ENCODE measurements at regions not wholly inside any gene's neighbourhood (a gene's known extent, or its start where the extent isn't known, plus 50 kb on each side); places are given as distances from the start of the nearest gene placed in this dataset.

GRCh38 chr16:80226499-80226898 is 314.3 kb upstream of the DYNLRB2 start:
- POLR2A ChIA-PET = no interaction called here
- in situ Hi-C loops (cut with HindIII; ENCODE audit: low pct_unique_long_range_greater_than_20kb, low sequenced_read_pairs) (no loop called here), intact Hi-C loops (cut with micrococcal nuclease; ENCODE audit: unreplicated experiment) (no loop called here)
- ATAC-seq (no peak), DNase-seq (ENCODE audit: low read depth, low spot score) (no peak)
- TF ChIP-seq POLR2AphosphoS5 (IDR thresholded peaks at IDR 0.05; ENCODE audit: low read depth, low read length) (no peak), TCF7L2 (IDR thresholded peaks at IDR 0.05; ENCODE audit: low read depth, low read length) (no peak), SIN3A (IDR thresholded peaks at IDR 0.05; ENCODE audit: borderline replicate concordance, insufficient read depth, low read depth, low read length) (no peak), REST (IDR thresholded peaks at IDR 0.05; ENCODE audit: insufficient read depth in 1 of 2, low read depth in 2 of 2, low read length in 1 of 2) (no peak)
- TF ChIP-seq, protein P1, sequence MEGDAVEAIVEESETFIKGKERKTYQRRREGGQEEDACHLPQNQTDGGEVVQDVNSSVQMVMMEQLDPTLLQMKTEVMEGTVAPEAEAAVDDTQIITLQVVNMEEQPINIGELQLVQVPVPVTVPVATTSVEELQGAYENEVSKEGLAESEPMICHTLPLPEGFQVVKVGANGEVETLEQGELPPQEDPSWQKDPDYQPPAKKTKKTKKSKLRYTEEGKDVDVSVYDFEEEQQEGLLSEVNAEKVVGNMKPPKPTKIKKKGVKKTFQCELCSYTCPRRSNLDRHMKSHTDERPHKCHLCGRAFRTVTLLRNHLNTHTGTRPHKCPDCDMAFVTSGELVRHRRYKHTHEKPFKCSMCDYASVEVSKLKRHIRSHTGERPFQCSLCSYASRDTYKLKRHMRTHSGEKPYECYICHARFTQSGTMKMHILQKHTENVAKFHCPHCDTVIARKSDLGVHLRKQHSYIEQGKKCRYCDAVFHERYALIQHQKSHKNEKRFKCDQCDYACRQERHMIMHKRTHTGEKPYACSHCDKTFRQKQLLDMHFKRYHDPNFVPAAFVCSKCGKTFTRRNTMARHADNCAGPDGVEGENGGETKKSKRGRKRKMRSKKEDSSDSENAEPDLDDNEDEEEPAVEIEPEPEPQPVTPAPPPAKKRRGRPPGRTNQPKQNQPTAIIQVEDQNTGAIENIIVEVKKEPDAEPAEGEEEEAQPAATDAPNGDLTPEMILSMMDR (IDR thresholded peaks at IDR 0.05) = no peak
- CTCF ChIA-PET = no interaction called here
- Histone ChIP-seq H3K9me3 (ENCODE audit: control insufficient read depth, insufficient read depth, low read depth, low read length) (no peaks in the 10 kb centered on the region), H3K4me3 (ENCODE audit: low read depth in 2 of 2, low read length in 2 of 2) (no peak overlapping the region), H3K27ac (ENCODE audit: low read length) (no peak overlapping the region), H3K36me3 (ENCODE audit: control insufficient read depth, insufficient read depth, low read length) (no peaks in the 10 kb centered on the region), H3K4me1 (ENCODE audit: control insufficient read depth, insufficient read depth, low read length) (no peaks in the 10 kb centered on the region), H3K27me3 (ENCODE audit: control insufficient read depth, insufficient read depth, low read length) (no peaks in the 10 kb centered on the region)
- BruUV-seq (replicated peaks) = no TSS peak

DNA sequence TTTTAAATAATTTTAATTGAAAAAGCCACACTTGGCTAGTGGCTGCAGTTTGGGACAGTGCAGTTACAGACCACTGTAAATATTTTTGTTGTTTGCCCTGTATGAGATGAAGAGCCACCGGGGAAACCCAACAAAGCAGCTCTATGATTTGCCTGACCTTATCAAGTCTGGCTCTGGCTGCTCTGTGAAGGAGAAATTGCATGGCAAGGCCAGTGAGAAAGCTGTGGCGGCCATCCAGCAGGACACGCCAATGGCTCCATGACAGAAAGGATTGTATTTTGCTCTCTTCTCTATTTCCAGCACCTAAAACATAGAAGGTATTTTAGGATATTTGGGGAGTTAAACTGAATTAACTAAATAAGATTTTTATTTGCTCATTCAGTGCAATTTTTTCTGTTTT is 330.0 kb upstream of the DYNLRB2 start:
- no peak for TF ChIP-seq POLR2AphosphoS5 (IDR thresholded peaks at IDR 0.05; ENCODE audit: low read depth, low read length)
- Histone ChIP-seq H3K36me3 (ENCODE audit: control insufficient read depth, insufficient read depth, low read length) (no peaks in the 10 kb centered on the region), H3K4me3 (ENCODE audit: low read depth in 2 of 2, low read length in 2 of 2) (no peak overlapping the region), H3K27me3 (ENCODE audit: control insufficient read depth, insufficient read depth, low read length) (no peaks in the 10 kb centered on the region), H3K27ac (ENCODE audit: low read length) (no peak overlapping the region), H3K9me3 (ENCODE audit: control insufficient read depth, insufficient read depth, low read depth, low read length) (no peaks in the 10 kb centered on the region), H3K4me1 (ENCODE audit: control insufficient read depth, insufficient read depth, low read length) (no peaks in the 10 kb centered on the region)
- in situ Hi-C loops (cut with HindIII; ENCODE audit: low pct_unique_long_range_greater_than_20kb, low sequenced_read_pairs) = no loop called here
- BruUV-seq (replicated peaks) = no TSS peak
- ChIA-PET POLR2A (no interaction called here), CTCF (no interaction called here)
- intact Hi-C loops (cut with micrococcal nuclease; ENCODE audit: unreplicated experiment) = no loop called here
- ATAC-seq (no peak), DNase-seq (ENCODE audit: low read depth, low spot score) (no peak)

- Histone ChIP-seq H3K9me3 (ENCODE audit: control insufficient read depth, insufficient read depth, low read depth, low read length) (no peaks in the 10 kb centered on the region), H3K27ac (ENCODE audit: low read length) (no peak overlapping the region), H3K27me3 (ENCODE audit: control insufficient read depth, insufficient read depth, low read length) (no peaks in the 10 kb centered on the region), H3K4me1 (ENCODE audit: control insufficient read depth, insufficient read depth, low read length) (no peaks in the 10 kb centered on the region), H3K36me3 (ENCODE audit: control insufficient read depth, insufficient read depth, low read length) (no peaks in the 10 kb centered on the region), H3K4me3 (ENCODE audit: low read depth in 2 of 2, low read length in 2 of 2) (no peak overlapping the region)
- in situ Hi-C loops (cut with HindIII; ENCODE audit: low pct_unique_long_range_greater_than_20kb, low sequenced_read_pairs) = no loop called here
- CTCF ChIA-PET = no interaction called here
- DNase-seq (ENCODE audit: low read depth, low spot score) = no peak
- ATAC-seq = no peak
- POLR2A ChIA-PET = no interaction called here
- intact Hi-C loops (cut with micrococcal nuclease; ENCODE audit: unreplicated experiment) = no loop called here
- no TSS peak for BruUV-seq (replicated peaks)
- no peak for TF ChIP-seq REST (IDR thresholded peaks at IDR 0.05; ENCODE audit: insufficient read depth in 1 of 2, low read depth in 2 of 2, low read length in 1 of 2)
Measured at GRCh38 chr16:80208743-80209142, 332.1 kb upstream of the DYNLRB2 start.
